ENCODE measurements at regions not wholly inside any gene's neighbourhood (a gene's known extent, or its start where the extent isn't known, plus 50 kb on each side); places are given as distances from the start of the nearest gene placed in this dataset.

- H3K27ac ChIP-seq (replicated peaks): no peak overlapping the region
- no peak for TF ChIP-seq POLR2AphosphoS5 (IDR thresholded peaks at IDR 0.05; ENCODE audit: low read depth)
- TF ChIP-seq SPI1 (IDR thresholded peaks at IDR 0.05; ENCODE audit: borderline replicate concordance, low read depth): no peak
- no peak for TF ChIP-seq GABPA (IDR thresholded peaks at IDR 0.05; ENCODE audit: low read depth)
- no peak for TF ChIP-seq CTCF (IDR thresholded peaks at IDR 0.05; ENCODE audit: insufficient read depth, low read length)
- TF ChIP-seq, protein P1, sequence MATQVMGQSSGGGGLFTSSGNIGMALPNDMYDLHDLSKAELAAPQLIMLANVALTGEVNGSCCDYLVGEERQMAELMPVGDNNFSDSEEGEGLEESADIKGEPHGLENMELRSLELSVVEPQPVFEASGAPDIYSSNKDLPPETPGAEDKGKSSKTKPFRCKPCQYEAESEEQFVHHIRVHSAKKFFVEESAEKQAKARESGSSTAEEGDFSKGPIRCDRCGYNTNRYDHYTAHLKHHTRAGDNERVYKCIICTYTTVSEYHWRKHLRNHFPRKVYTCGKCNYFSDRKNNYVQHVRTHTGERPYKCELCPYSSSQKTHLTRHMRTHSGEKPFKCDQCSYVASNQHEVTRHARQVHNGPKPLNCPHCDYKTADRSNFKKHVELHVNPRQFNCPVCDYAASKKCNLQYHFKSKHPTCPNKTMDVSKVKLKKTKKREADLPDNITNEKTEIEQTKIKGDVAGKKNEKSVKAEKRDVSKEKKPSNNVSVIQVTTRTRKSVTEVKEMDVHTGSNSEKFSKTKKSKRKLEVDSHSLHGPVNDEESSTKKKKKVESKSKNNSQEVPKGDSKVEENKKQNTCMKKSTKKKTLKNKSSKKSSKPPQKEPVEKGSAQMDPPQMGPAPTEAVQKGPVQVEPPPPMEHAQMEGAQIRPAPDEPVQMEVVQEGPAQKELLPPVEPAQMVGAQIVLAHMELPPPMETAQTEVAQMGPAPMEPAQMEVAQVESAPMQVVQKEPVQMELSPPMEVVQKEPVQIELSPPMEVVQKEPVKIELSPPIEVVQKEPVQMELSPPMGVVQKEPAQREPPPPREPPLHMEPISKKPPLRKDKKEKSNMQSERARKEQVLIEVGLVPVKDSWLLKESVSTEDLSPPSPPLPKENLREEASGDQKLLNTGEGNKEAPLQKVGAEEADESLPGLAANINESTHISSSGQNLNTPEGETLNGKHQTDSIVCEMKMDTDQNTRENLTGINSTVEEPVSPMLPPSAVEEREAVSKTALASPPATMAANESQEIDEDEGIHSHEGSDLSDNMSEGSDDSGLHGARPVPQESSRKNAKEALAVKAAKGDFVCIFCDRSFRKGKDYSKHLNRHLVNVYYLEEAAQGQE (IDR thresholded peaks at IDR 0.05; ENCODE audit: insufficient replicate concordance, low read depth): no peak
- DNase-seq (ENCODE audit: low read depth in 1 of 2, low spot score in 1 of 2): no peak
- no peak overlapping the region for H3K4me3 ChIP-seq (replicated peaks; ENCODE audit: insufficient read depth, low read length)
- no peaks in the 10 kb centered on the region for H3K27me3 ChIP-seq (ENCODE audit: insufficient read depth, poor library complexity, severe bottlenecking)
These were observed 167.1 kb upstream of the RBMS1 start for GRCh38 chr2:160660741-160661140.

- no peak for DNase-seq (ENCODE audit: low read depth in 1 of 2, low spot score in 1 of 2)
- Histone ChIP-seq H3K4me3 (replicated peaks; ENCODE audit: insufficient read depth, low read length) (no peak overlapping the region), H3K27ac (replicated peaks) (no peak overlapping the region), H3K27me3 (ENCODE audit: insufficient read depth, poor library complexity, severe bottlenecking) (no peaks in the 10 kb centered on the region)
- TF ChIP-seq CTCF (IDR thresholded peaks at IDR 0.05; ENCODE audit: insufficient read depth, low read length) (no peak), GABPA (IDR thresholded peaks at IDR 0.05; ENCODE audit: low read depth) (no peak), POLR2AphosphoS5 (IDR thresholded peaks at IDR 0.05; ENCODE audit: low read depth) (no peak), SPI1 (IDR thresholded peaks at IDR 0.05; ENCODE audit: borderline replicate concordance, low read depth) (no peak)
- TF ChIP-seq, protein P1 (IDR thresholded peaks at IDR 0.05; ENCODE audit: insufficient replicate concordance, low read depth): no peak
These were observed 171.1 kb upstream of the RBMS1 start for GRCh38 chr2:160664603-160665140.

- no peak overlapping the region for H3K4me3 ChIP-seq (replicated peaks; ENCODE audit: insufficient read depth, low read length)
- H3K27ac ChIP-seq (replicated peaks): no peak overlapping the region
- TF ChIP-seq, protein P1 (IDR thresholded peaks at IDR 0.05; ENCODE audit: insufficient replicate concordance, low read depth): no peak
- TF ChIP-seq SPI1 (IDR thresholded peaks at IDR 0.05; ENCODE audit: borderline replicate concordance, low read depth) (no peak), POLR2AphosphoS5 (IDR thresholded peaks at IDR 0.05; ENCODE audit: low read depth) (no peak), CTCF (IDR thresholded peaks at IDR 0.05; ENCODE audit: insufficient read depth, low read length) (no peak), GABPA (IDR thresholded peaks at IDR 0.05; ENCODE audit: low read depth) (no peak)
- no peaks in the 10 kb centered on the region for H3K27me3 ChIP-seq (ENCODE audit: insufficient read depth, poor library complexity, severe bottlenecking)
- DNase-seq (ENCODE audit: low read depth in 1 of 2, low spot score in 1 of 2): peak in 1 of 2 experiments; percentile 27
These were observed 172.8 kb upstream of the RBMS1 start for GRCh38 chr2:160666154-160667060.
